ENCODE measurements at regions not wholly inside any gene's neighbourhood (a gene's known extent, or its start where the extent isn't known, plus 50 kb on each side); places are given as distances from the start of the nearest gene placed in this dataset.

- H3K9me3 ChIP-seq: no peaks in the 10 kb centered on the region
- H3K4me2 ChIP-seq: no peak overlapping the region
- H3K79me2 ChIP-seq (ENCODE audit: insufficient read depth): no peaks in the 10 kb centered on the region
- no peaks in the 10 kb centered on the region for H3K27me3 ChIP-seq (ENCODE audit: insufficient read depth)
- POLR2A ChIA-PET: no interaction called here
- no peak overlapping the region for H2AFZ ChIP-seq (ENCODE audit: low read depth)
- no peaks in the 10 kb centered on the region for H3K9me2 ChIP-seq
- H3K27ac ChIP-seq (ENCODE audit: low read depth in 2 of 2, low read length in 1 of 2): no peak overlapping the region
- no peak overlapping the region for H3K9ac ChIP-seq
- no peaks in the 10 kb centered on the region for H4K20me1 ChIP-seq (ENCODE audit: insufficient read depth)
- H3K4me1 ChIP-seq (ENCODE audit: control insufficient read depth in 1 of 2, insufficient read depth in 2 of 2, low read depth in 1 of 2, low read length in 1 of 2): no peaks in the 10 kb centered on the region
- DNase-seq: no peak
- TF ChIP-seq SMC3 (IDR thresholded peaks at IDR 0.05; ENCODE audit: low read depth, low read length) (no peak), SIN3A (IDR thresholded peaks at IDR 0.05; ENCODE audit: borderline replicate concordance, low read depth, low read length) (no peak), RCOR1 (IDR thresholded peaks at IDR 0.05; ENCODE audit: low read length) (no peak), YY1 (IDR thresholded peaks at IDR 0.05; ENCODE audit: low read depth) (no peak), TEAD4 (IDR thresholded peaks at IDR 0.05; ENCODE audit: borderline replicate concordance, insufficient read depth) (no peak), TAF1 (IDR thresholded peaks at IDR 0.05; ENCODE audit: borderline replicate concordance, low read depth, low read length) (no peak), CHD2 (IDR thresholded peaks at IDR 0.05; ENCODE audit: low read length, partially characterized antibody) (no peak), EZH2phosphoT487 (IDR thresholded peaks at IDR 0.05; ENCODE audit: borderline replicate concordance, low read depth) (no peak), FOXM1 (IDR thresholded peaks at IDR 0.05; ENCODE audit: low read depth) (no peak), MEF2A (IDR thresholded peaks at IDR 0.05; ENCODE audit: borderline replicate concordance, low read depth) (no peak)
- no peaks in the 10 kb centered on the region for H3K36me3 ChIP-seq (replicated peaks in 1 of 2; ENCODE audit: control insufficient read depth in 1 of 2, insufficient read depth in 2 of 2, low read length in 1 of 2)
- WGBS (ENCODE audit: low lambda C conversion rate): 56% methylated on average over 6 of the region's 6 CpGs
- no peak overlapping the region for H3K4me3 ChIP-seq (ENCODE audit: low read depth in 2 of 2, low read length in 1 of 2)
- CTCF ChIA-PET: no interaction called here
- peaks cover 3% of the 10 kb centered on the region for H3F3A ChIP-seq (replicated peaks; ENCODE audit: insufficient read depth)
Observed at GRCh38 chr3:61454006-61454585, 107.3 kb upstream of the PTPRG start.

DNA sequence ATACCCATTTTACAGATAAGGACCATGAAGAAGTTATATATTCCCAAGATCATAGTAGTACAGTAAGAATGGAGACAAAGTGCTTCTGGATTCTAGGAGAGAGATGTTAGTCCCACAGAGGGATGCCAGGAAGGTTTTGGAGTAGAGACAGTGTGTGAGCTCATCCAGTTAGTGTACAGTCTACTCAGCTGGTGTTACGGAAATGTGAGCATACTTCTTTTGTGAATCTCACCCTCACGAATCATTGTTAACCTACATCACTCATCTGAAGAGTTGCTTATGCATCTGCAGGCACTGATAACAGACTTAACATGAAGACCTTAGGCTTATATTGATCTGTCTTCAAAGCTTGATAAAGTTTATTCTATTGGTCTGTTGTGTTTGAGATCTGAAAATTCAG lies 106.6 kb upstream of the PTPRG start:
- H4K20me1 ChIP-seq (ENCODE audit: insufficient read depth): no peaks in the 10 kb centered on the region
- no peaks in the 10 kb centered on the region for H3K27me3 ChIP-seq (ENCODE audit: insufficient read depth)
- DNase-seq: no peak
- no peaks in the 10 kb centered on the region for H3K9me2 ChIP-seq
- no peak overlapping the region for H3K9ac ChIP-seq
- H3K27ac ChIP-seq (ENCODE audit: low read depth in 2 of 2, low read length in 1 of 2): no peak overlapping the region
- no peak overlapping the region for H3K4me2 ChIP-seq
- H3F3A ChIP-seq (replicated peaks; ENCODE audit: insufficient read depth): peaks cover 3% of the 10 kb centered on the region
- H3K79me2 ChIP-seq (ENCODE audit: insufficient read depth): no peaks in the 10 kb centered on the region
- no peaks in the 10 kb centered on the region for H3K36me3 ChIP-seq (replicated peaks in 1 of 2; ENCODE audit: control insufficient read depth in 1 of 2, insufficient read depth in 2 of 2, low read length in 1 of 2)
- H3K4me3 ChIP-seq (ENCODE audit: low read depth in 2 of 2, low read length in 1 of 2): no peak overlapping the region
- ChIA-PET POLR2A (no interaction called here), CTCF (no interaction called here)
- WGBS (ENCODE audit: low lambda C conversion rate): 61% methylated on average over 2 of the region's 2 CpGs
- no peaks in the 10 kb centered on the region for H3K4me1 ChIP-seq (ENCODE audit: control insufficient read depth in 1 of 2, insufficient read depth in 2 of 2, low read depth in 1 of 2, low read length in 1 of 2)
- TF ChIP-seq EP300 (IDR thresholded peaks at IDR 0.05; ENCODE audit: borderline replicate concordance in 1 of 2, low read depth in 1 of 2, low read length in 1 of 2): no peak
- TF ChIP-seq, protein P1, sequence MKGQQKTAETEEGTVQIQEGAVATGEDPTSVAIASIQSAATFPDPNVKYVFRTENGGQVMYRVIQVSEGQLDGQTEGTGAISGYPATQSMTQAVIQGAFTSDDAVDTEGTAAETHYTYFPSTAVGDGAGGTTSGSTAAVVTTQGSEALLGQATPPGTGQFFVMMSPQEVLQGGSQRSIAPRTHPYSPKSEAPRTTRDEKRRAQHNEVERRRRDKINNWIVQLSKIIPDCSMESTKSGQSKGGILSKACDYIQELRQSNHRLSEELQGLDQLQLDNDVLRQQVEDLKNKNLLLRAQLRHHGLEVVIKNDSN (IDR thresholded peaks at IDR 0.05; ENCODE audit: borderline replicate concordance, low read depth): no peak
- TF ChIP-seq RXRA (IDR thresholded peaks at IDR 0.05; ENCODE audit: borderline replicate concordance, low read depth): no peak
- no peak for TF ChIP-seq FOSL2 (IDR thresholded peaks at IDR 0.05; ENCODE audit: borderline replicate concordance, low read depth)
- TF ChIP-seq TAF1 (IDR thresholded peaks at IDR 0.05; ENCODE audit: borderline replicate concordance, low read depth, low read length): no peak
- TF ChIP-seq PBX3 (IDR thresholded peaks at IDR 0.05): no peak
- TF ChIP-seq FOXM1 (IDR thresholded peaks at IDR 0.05; ENCODE audit: low read depth): no peak
- TF ChIP-seq REST (IDR thresholded peaks at IDR 0.05; ENCODE audit: low read depth, low read length): no peak
- no peak for TF ChIP-seq RFX5 (IDR thresholded peaks at IDR 0.05; ENCODE audit: low read length)
- H2AFZ ChIP-seq (ENCODE audit: low read depth): no peak overlapping the region
- H3K9me3 ChIP-seq: no peaks in the 10 kb centered on the region
